Mesodermal cell (in vitro differentiated cells): ENCODE measurements at regions not wholly inside any gene's neighbourhood (a gene's known extent, or its start where the extent isn't known, plus 50 kb on each side); places are given as distances from the start of the nearest gene placed in this dataset.
"Not testable (repeated sequence)": the region's sequence is repeated elsewhere in the genome, so short reads cannot be mapped to it uniquely, and the experiment has no call there.

Source experiments
- H3K27ac ChIP-seq: 2 replicates; pipeline ENCODE4 v1.7.0; 2013; ENCODE audit warnings: mild to moderate bottlenecking, low read depth, low read length, moderate library complexity; ENCODE audit not compliant: severe bottlenecking
- H3K36me3 ChIP-seq: 2 replicates; pipeline ENCODE4 v1.7.1; 2013; ENCODE audit warnings: mild to moderate bottlenecking, low read length, moderate library complexity; ENCODE audit not compliant: control insufficient read depth, insufficient read depth
- H3K4me1 ChIP-seq: one replicate; pipeline ENCODE4 v1.7.1; 2013; ENCODE audit warnings: mild to moderate bottlenecking, low read length; ENCODE audit not compliant: insufficient read depth, control insufficient read depth, poor library complexity, severe bottlenecking
- H3K4me3 ChIP-seq: 2 replicates; pipeline ENCODE4 v1.7.0; 2013; ENCODE audit warnings: low read length, control low read depth, mild to moderate bottlenecking; ENCODE audit not compliant: insufficient read depth, poor library complexity, severe bottlenecking; ENCODE audit errors: extremely low read depth
- H3K9me3 ChIP-seq: 2 replicates; pipeline ENCODE4 v1.7.1; 2013; ENCODE audit warnings: mild to moderate bottlenecking, low read length, moderate library complexity; ENCODE audit not compliant: control insufficient read depth
- WGBS, 2 experiments: methylation state at CpG; one replicate each; pipeline ENCODE4 v1.1.5; 2013; ENCODE audit warnings: missing lambda C conversion rate in 2 of 2; ENCODE audit not compliant: insufficient coverage in 2 of 2; 5-methylcytosine and 5-hydroxymethylcytosine counted together

- Histone ChIP-seq H3K36me3 (no peaks in the 10 kb centered on the region), H3K9me3 (no peaks in the 10 kb centered on the region), H3K4me3 (no peak overlapping the region), H3K27ac (no peak overlapping the region), H3K4me1 (peaks cover under 1% of the 10 kb centered on the region)
- WGBS, 2 experiments, result 33% methylated on average over 1 of the region's 3 CpGs; no CpG with 5 or more reads in 1 of the 2 experiments
Measured at GRCh38 chr3:40925231-40925630, 274.1 kb upstream of the CTNNB1 start.

- Histone ChIP-seq H3K36me3 (no peaks in the 10 kb centered on the region), H3K4me1 (no peaks in the 10 kb centered on the region), H3K9me3 (no peaks in the 10 kb centered on the region), H3K27ac (no peak overlapping the region), H3K4me3 (no peak overlapping the region)
Measured at GRCh38 chr3:40930131-40930538, 269.2 kb upstream of the CTNNB1 start.

DNA sequence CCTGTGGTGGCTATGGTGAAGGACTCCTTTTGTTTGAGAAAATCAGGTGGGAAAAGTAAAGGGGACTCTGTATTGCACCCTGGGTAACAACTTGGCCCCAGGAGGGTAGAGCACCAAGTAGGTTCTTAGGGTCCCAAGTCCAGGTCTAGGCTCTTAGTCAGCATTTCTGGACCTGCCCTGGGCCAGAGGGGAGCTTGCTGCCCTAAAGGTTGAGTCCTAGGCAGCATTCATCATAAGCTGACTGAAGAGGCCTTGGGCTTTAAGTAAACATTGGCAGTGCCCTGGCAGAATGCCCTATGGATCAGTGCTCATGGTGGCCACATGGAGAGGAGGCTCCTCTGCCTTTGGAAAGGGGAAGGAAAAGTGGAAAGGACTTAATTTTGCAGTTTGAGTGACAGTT lies 268.5 kb upstream of the CTNNB1 start:
- Histone ChIP-seq H3K4me3 (no peak overlapping the region), H3K4me1 (no peaks in the 10 kb centered on the region), H3K9me3 (no peaks in the 10 kb centered on the region), H3K27ac (no peak overlapping the region), H3K36me3 (no peaks in the 10 kb centered on the region)

DNA sequence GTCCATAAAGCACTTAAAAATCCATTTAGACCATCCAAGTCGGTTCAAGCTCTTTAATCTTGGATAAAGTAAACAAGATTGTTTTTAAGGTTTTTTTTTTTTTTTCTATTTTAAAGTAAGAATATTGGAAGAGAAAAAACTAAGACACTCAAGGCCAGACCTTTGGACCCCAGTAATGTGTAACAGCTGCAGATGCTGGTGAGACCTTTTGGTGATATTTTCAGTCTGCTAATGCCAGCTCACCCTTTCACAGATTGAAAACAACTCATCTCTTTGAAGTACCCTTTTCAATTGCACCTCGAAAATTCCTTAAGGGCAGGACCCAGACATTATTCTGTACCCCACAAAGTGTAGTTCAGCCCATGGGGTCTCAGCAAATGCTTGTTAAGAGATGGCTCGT lies 260.7 kb upstream of the CTNNB1 start:
- H3K27ac ChIP-seq, result no peak overlapping the region
- 93 to 94% methylated on average over 1 to 2 of the region's 3 CpGs for WGBS, 2 experiments
- no peaks in the 10 kb centered on the region for H3K9me3 ChIP-seq
- no peaks in the 10 kb centered on the region for H3K36me3 ChIP-seq
- H3K4me1 ChIP-seq, result no peaks in the 10 kb centered on the region
- H3K4me3 ChIP-seq, result no peak overlapping the region

GRCh38 chr3:40939030-40939740 lies 260.1 kb upstream of the CTNNB1 start:
- H3K4me1 ChIP-seq, result no peaks in the 10 kb centered on the region
- H3K4me3 ChIP-seq, result no peak overlapping the region
- 91 to 97% methylated on average over 3 to 4 of the region's 4 CpGs for whole genome bisulfite sequencing, 2 experiments
- no peak overlapping the region for H3K27ac ChIP-seq
- H3K9me3 ChIP-seq, result no peaks in the 10 kb centered on the region
- no peaks in the 10 kb centered on the region for H3K36me3 ChIP-seq

DNA sequence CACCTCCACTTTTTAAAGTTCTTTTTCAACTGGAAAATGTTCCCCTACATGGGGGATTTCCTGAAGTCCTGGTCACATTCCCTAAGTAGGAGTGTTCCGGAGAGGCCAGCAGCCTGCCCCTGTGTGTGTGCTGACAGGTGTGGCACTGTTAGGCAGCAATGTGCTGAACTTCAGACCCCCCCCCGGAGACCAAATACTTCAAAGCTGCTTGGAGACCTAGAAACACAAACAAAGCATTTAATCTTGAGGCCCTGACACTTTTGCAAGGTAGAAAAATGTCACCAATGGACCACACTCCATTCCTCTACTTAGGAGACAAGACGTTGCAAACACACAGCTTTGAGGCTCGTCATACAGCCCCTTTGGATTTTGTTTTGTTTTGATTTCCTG lies 259.6 kb upstream of the CTNNB1 start:
- whole genome bisulfite sequencing, 2 experiments, result 63 to 100% methylated on average over 1 of the region's 4 CpGs
- Histone ChIP-seq H3K27ac (no peak overlapping the region), H3K4me3 (no peak overlapping the region), H3K4me1 (no peaks in the 10 kb centered on the region), H3K36me3 (no peaks in the 10 kb centered on the region), H3K9me3 (no peaks in the 10 kb centered on the region)

DNA sequence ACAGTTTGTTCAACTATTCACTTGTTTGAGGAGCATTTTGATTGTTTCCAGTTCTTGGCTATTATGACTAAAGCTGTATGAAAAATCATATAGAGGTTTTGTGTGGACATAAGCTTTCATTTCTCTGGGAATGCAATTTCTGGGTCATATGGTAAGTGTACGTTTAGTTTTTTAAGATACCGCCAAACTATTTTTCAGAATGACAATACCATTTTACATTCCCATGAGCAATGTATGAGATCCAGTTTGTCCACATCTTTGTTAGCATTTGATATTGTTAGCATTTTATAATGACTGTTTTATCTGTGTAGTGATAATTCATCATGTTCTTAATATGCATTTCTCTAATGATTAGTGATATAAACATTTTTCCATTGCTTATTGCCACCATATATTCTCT lies 258.7 kb upstream of the CTNNB1 start:
- H3K36me3 ChIP-seq, result no peaks in the 10 kb centered on the region
- WGBS, 2 experiments, result no CpG with 5 or more reads among the region's 2 CpGs
- H3K9me3 ChIP-seq, result no peaks in the 10 kb centered on the region
- no peak overlapping the region for H3K4me3 ChIP-seq
- no peaks in the 10 kb centered on the region for H3K4me1 ChIP-seq
- no peak overlapping the region for H3K27ac ChIP-seq

DNA sequence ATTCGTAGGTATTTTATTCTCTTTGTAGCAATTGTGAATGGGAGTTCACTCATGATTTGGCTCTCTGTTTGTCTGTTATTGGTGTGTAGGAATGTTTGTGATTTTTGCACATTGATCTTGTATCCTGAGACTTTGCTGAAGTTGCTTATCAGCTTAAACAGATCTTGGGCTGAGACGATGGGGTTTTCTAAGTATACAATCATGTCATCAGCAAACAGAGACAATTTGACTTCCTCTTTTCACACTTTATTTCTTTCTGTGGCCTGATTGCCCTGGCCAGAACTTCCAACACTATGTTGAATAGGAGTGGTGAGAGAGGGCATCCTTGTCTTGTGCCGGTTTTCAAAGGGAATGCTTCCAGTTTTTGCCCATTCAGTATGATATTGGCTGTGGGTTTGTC lies 252.3 kb upstream of the CTNNB1 start:
- H3K27ac ChIP-seq, H3K4me1 ChIP-seq, H3K36me3 ChIP-seq, H3K4me3 ChIP-seq, H3K9me3 ChIP-seq: not testable (repeated sequence)
- no CpG with 5 or more reads among the region's 3 CpGs for WGBS, 2 experiments

DNA sequence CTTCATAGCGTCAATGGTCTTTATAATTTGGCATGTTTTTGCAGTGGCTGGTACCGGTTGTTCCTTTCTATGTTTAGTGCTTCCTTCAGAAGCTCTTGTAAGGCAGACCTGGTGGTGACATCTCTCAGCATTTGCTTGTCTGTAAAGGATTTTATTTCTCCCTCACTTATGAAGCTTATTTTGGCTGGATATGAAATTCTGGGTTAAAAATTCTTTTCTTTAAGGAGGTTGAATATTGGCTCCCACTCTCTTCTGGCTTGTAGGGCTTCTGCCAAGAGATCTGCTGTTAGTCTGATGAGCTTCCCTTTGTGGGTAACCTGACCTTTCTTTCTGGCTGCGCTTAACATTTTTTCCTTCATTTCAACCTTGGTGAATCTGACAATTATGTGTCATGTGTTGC lies 250.0 kb upstream of the CTNNB1 start:
- H3K4me3 ChIP-seq, H3K27ac ChIP-seq, H3K4me1 ChIP-seq, H3K9me3 ChIP-seq, H3K36me3 ChIP-seq: not testable (repeated sequence)
- 100% methylated on average over 1 of the region's 3 CpGs; no CpG with 5 or more reads in 1 of the 2 experiments for WGBS, 2 experiments

- Histone ChIP-seq H3K4me1 (no peaks in the 10 kb centered on the region), H3K36me3 (no peaks in the 10 kb centered on the region), H3K27ac (no peak overlapping the region)
Measured at GRCh38 chr3:40951636-40952035, 247.7 kb upstream of the CTNNB1 start.

GRCh38 chr3:40961104-40961857 lies 238.0 kb upstream of the CTNNB1 start:
- peaks cover 11% of the 10 kb centered on the region for H3K9me3 ChIP-seq
- peaks cover 16% of the 10 kb centered on the region for H3K4me1 ChIP-seq
- no peaks in the 10 kb centered on the region for H3K36me3 ChIP-seq
- H3K27ac ChIP-seq, result no peak overlapping the region
- 82% methylated on average over 2 of the region's 5 CpGs; no CpG with 5 or more reads in 1 of the 2 experiments for WGBS, 2 experiments
- no peak overlapping the region for H3K4me3 ChIP-seq

More at GRCh38 chr3:40951636-40952035, 247.7 kb upstream of the CTNNB1 start:
- no peak overlapping the region for H3K4me3 ChIP-seq
- H3K9me3 ChIP-seq, result peaks cover 3% of the 10 kb centered on the region
